GOT3 (cell line): ENCODE measurements at regions not wholly inside any gene's neighbourhood (a gene's known extent, or its start where the extent isn't known, plus 50 kb on each side); places are given as distances from the start of the nearest gene placed in this dataset.
"Not testable (repeated sequence)": the region's sequence is repeated elsewhere in the genome, so short reads cannot be mapped to it uniquely, and the experiment has no call there.

Experiments
- DNase-seq: peaks from one replicate; lab custom pipeline; 2025; ENCODE audit warnings: mixed read lengths; lab: John Stamatoyannopoulos, UW

DNA sequence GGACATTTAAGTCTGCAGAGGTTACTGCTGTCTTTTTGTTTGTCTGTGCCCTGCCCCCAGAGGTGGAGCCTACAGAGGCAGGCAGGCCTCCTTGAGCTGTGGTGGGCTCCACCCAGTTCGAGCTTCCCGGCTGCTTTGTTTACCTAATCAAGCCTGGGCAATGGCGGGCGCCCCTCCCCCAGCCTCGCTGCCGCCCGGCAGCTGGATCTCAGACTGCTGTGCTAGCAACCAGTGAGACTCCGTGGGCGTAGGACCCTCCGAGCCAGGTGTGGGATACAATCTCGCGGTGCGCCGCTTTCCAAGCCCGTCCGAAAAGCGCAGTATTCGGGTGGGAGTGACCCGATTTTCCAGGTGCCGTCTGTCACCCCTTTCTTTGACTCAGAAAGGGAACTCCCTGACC lies 198.4 kb upstream of the FERMT1 start:
- not testable (repeated sequence) for DNase-seq

DNA sequence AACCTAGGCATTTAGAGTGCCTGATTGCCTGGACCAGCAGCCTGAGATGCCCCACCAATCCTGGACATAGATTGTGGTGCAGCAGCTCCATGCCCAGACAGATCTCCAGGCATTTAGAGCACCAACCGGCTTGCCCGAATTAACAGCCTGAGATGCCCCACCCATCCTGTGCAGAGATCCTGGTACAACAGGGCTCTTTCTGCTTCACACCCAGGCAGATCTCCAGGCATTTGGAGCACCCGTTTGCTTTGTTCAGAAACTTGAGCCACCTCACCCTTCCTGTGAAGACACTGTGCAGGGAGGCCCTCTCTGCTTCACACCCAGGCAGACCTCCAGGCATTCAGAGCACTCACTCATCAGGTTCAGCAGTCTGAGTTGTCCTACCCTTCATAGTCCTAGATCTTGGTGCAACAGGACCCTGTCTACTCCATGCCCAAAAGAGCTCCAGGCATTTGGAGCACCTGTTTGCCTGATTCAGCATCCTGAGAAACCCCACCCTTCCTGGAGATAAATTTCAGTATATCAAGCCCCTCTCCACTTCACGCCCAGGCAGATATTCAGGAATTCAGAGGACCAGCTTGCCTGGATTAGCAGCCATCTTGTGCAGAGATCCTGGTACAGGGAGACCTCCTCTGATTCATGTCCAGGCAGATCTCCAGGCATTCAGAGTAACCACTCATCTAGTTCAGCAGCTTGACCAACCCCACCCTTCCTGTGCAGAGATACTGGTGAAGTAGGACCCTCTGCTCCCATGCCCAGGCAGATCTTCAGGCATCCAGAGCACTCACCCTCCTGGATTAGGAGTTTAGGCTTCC lies 189.2 kb upstream of the FERMT1 start:
- DNase-seq, result no peak

DNA sequence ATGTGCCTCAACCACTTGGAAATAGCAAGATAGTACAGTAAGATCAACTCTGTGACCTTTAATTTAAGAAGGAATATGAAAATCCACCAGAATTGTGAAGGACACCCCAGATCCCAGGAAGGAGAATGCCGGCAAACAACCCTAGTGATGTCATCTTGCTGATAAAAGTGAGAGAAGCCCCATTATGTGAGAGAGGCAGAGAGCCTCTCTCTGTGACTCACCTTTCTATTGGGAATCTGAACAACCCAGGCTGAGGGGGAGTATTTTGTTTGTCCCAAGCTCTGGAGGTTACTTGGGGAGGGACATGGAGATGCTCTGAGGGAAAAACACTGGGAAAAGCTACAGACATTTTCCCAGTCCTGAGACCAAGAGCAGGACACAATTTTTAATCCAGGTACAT lies 188.3 kb upstream of the FERMT1 start:
- DNase-seq, result no peak

DNA sequence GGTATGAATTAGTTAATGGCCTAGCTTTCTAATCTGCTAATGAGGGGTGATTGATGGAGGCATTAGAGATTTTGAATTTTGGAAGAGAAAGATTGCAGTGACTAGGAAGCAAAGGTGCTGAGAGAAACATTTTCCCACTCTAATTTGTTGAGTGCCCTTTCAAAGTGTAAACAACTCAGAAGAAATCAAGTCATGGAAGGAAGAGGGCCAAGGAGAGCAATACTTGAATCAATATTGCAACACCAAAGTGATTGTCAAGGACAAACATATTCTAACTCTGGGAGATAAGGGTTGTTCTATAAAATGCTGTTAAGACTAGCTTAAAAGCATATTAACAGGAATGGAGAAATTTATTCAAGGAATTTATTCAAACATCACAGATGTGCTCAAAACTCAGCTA lies 182.7 kb upstream of the FERMT1 start:
- no peak for DNase-seq

DNA sequence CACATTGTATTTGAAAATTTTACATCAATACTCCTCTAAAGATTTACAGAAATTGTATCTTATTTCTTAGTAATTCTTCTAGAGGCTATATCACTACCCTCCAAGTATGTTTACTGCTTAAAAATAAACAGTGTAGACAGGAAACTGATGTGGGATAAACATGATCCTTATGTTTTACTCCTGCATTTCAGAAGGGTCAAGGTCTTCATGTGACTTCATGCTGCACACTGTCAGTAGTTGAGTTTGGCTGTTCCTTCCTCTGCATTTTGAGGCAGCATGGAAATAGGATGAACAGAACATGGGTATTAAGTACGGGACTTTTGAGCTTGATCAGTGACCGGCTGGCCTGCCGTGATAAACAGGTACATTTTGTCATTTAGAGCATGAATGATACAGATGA lies 179.2 kb upstream of the FERMT1 start:
- no peak for DNase-seq

DNA sequence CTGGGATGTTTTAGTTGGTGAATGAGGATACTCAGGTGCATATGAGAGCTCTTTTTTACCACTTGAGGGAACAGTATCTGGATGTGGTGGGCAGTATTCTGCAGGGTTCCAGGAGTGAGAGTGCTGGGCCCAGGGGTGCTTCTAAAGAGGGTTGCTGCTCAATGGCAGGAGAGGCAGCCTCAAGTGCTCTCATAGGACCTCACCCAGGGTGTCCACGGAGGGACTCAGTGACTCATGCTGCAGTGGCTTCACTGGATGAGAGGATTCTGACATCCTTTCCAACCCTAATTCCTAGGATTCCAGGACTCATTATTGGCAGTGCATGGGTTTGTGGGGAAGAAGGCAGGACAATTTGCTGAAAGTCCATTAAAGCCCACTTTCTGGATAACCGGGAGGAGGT lies 176.6 kb upstream of the FERMT1 start:
- no peak for DNase-seq

DNA sequence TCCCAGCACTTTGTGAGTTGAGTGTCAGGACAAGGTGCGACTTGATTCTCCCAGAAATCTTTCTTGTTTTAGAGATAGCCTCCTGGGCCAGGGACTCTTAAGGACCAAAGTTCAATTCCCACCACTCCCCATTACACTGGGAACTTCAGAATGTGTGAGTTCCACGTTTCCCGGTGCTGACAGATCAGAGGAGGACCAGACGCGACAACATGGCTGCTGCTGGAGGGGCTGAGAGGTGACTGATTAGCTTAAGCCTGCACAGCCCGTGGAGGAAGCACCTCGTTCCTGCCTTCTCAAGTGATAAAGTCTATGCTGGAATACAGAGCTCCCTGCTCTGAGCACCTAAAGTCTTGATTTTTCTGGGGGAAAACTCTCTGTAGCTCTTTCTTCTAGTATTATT lies 175.2 kb upstream of the FERMT1 start:
- no peak for DNase-seq

DNA sequence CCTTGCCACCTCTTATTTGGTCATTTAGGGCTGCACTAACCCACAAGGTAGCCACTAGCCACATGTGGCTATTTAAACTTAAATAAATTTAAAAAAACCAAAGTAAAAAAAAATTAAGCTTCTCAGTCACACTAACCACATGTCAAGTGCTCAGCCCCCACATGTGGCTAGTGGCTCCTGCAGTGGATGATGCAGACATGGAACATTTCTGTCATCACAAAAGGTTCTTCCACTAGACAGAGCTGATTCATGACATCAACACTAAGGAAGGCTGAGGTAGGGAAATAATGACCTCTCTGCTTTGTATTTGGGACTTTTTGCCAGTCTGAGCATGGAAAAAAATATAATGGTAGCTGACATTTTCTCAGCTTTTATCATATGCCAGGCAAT lies 173.0 kb upstream of the FERMT1 start:
- DNase-seq, result no peak

DNA sequence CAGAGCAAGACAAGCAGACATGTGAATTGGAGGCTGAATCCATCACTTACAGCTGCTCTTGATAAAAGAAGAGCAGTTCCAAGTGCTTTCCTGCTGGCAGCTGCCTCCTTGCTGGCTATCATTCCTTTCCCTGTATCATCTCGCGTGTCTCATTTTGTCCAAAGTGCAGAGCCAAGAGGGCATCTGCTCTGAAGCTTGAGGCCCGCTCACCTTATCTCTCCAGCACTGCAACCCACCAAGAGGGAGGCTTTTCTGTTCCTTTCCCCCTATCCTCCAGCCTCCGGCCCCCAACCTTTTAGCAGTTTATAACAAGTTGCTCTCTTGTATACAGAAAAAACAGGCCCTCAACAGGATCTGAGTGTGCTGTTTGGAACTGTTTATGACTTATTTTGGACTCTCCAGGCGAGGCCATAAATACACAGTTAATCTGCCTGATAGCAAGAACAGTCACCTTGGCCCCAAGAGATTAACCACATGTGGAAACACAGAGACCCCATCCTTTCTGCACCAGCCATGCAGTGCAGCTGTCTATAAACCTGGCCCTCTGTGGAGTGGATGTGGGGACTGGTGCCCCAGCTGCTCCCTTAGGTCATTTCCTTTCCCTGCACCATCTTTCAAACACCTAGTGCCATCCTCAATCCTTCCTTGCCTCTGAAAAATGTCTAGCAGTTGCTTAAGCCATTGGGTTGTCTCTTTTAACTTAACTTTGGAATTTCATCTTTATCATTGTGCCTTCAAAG lies 172.5 kb upstream of the FERMT1 start:
- DNase-seq, result no peak

DNA sequence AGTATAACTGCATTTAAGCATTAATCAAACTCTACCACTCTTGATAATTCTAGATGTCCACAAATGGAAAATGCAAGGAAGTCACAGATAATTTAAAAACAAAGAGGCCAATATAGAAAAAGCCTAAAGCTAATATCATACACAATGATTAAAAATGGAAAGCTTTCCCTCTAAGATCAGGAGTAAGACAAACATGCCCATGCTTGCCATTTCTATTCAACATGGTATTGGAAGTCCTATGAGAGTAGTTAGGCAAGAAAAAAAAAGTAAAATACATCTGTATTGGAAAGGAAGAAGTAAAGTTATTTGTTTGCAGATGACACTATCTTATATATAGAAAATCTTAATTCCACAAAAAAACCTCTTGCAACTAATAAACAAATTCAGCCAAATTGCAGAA lies 164.6 kb upstream of the FERMT1 start:
- no peak for DNase-seq

DNA sequence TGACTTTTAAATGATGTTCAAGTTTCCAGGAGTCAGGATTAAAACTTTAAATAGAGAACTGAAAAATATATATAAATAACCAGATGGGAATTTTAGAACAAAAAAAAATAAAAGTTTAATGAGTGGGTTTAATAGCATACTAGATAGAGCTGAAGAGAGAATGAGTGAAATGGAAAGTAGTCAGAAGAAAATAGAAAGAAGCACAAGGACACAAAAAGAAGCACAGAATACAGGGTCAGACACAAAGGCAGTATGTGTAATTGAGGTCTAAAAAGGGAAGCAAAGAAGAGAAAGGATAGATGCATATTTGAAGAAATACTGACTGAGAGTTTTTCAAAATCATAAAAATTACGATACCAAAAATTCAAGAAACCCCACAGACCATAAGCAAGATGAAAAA lies 159.8 kb upstream of the FERMT1 start:
- DNase-seq, result no peak

DNA sequence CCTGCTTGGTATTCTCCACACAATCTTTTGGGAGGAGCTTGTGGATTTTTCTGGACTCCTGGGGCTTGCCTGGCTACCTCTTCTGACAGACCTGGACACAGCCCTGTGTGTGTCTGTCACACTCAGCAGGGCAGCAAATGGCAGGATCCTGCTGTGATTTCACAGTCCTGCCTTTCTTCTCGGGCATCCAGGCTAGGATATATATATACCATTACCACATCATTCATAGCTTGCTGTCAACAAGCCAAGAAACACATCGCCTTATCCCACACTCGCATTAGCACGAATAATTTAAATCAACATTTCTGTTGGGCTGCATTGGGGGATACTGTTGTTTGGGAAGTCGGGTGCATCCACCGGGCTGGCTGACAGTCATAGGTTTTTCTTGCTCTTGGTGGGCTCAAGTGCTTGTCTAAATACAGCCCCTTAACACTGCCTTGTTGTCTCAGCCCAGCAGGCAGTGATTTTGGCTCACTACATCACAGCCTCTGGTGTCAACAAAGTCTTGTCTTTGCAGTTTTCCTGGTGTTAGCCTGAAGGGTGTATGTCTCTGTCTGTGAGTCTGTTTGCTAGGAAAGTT lies 154.9 kb upstream of the FERMT1 start:
- DNase-seq, result no peak

DNA sequence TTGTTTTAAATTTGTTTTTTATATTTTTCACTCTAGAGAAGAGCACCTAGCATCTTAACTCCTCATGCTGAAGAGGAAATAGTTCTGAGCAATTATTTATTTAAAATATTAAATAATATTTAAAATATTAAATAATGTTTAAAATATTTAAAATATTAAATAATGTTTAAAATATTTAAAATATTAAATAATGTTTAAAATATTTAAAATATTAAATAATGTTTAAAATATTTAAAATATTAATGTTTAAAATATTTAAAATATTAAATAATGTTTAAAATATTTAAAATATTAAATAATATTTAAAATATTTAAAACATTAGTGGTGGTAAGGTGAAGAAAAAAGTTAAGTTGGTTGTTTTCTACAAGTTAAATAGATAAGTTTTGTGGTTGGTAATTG lies 147.6 kb upstream of the FERMT1 start:
- not testable (repeated sequence) for DNase-seq

DNA sequence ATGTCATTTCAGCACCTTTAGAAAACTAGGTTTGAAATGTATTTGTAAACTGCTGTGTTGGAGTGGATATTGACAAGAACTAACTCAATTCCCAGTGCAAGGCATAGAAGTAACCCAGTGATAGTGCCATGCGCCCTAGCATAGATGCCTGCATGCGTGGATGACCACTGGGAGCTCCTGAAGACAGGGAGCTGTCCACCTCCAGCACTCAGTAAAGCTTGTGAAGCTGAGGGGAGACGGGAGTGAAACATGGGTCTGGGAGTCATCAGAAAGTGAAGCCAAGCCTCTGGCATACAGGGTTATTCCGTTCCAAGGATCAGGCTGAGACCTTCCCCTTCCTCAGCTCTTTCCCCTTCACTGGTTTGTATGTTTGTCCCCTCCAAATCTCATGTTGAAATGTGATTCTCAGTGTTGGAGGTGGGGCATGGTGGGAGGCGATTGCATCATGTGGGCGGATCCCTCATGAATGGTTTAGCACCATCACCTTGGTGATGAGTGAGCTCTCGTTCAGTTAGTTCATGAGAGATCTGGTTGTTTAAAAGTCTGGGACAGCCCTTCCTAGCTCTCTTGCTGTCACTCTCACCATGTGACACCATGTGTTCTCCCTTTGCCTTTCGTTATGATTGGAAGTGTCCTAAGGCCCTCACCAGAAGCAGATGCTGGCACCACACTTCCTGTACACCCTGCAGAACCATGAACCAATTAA lies 146.5 kb upstream of the FERMT1 start:
- no peak for DNase-seq

DNA sequence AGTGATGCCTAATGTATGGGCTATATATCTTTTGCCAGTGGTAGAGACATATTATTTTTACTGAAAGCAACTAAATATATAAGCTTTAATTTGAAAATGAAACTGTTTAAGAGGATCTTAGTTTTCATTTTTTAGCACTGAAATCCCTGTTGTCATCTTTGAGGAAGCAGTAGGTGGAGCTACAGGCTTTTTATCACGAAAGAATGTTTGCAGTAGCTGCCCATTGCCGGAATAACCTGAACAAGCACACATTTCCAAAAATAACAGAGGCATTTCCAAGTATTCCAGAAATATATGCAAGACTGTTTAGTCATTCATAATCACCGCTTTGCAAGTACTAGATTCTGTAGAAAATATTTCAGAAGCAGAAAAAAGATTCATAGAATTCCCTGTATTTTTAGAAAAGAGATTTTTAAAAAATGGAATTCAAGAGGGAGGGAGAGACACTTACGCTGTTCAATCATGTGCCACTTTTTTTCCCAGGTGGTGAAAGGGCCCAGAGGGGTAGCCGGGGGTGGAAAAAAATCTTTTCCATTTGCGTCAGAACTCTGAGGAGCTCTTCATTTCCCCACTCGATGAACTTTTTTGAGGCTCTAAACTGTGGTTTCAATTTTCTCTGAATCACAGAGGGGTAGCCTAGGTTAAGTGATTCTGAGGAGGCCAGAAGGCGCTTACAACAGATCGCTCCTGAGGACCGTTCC lies 142.5 kb upstream of the FERMT1 start:
- DNase-seq, result peak; percentile 23

DNA sequence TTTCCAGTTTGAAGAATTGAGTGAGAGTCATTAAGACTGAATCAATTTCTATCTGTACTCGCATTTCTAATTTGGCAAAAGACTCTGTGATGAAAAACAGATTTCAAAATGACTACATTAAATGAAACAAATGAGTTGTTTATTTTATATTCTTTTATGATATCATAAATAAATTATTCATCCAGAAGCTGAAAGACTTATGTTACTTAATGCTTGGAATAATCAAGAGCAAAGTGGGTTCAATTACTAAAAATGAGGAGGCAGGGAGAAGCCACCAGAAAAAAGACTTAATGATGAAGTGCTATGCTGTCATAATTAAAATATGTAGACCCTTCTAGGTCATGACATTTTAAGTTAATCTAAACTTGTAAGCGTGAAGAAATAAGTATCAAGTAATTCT lies 130.6 kb upstream of the FERMT1 start:
- no peak for DNase-seq

DNA sequence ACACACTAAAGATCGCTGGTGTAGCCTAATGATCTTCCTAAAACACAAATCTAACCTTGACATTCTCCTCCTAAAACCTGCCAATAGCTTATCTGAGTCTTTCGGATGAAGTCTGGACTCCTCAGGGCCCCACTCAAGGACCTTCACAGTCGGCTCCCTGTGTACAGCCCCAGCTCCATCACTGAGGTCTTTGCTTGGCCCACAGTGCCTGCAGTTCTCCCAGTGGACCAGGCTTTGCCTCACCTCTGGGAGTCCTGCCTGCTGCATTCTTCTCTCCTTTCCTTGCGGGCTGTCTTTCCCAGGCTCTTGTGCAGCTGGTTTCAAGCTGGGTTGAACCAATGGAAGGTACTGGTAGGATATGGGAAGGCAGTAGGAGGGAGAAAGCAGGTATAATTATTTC lies 122.6 kb upstream of the FERMT1 start:
- no peak for DNase-seq

DNA sequence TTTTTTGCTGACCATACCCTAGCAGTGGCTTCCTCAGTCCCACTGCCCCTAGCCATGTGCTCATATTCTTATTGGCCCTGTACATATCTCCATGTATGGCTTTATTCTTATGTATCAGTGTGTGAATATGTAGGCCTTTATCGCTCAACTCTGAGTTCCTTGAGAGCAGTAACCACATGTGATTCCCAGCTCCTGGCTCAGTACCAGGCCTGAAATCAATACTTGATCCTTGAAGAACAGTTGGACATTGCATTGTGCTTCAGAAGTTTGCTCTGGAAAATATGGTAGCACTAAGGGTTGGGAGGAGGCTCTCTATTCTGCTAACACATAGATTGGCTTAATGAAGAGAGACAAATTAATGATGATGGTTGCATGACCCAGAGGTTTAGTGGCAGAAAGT lies 118.8 kb upstream of the FERMT1 start:
- DNase-seq, result no peak

DNA sequence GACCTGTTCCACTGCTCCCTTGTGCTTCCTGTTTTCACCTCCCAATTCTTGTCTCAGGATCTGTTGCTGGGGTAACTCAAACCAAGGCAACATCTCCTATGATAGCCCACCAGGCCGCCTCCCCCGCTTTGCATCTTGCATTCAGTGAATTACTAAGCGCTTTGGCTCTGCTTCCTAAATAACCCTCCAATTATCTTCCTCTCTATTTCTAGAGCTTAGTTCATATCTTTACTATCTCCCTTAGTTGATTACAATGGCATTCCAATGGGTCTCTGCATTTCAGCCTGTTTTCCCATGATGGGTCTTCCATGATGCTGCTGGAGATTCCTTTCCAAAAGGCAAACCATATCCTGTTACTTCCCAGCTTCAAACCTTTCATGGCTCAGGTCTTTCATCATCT lies 117.2 kb upstream of the FERMT1 start:
- DNase-seq, result no peak

DNA sequence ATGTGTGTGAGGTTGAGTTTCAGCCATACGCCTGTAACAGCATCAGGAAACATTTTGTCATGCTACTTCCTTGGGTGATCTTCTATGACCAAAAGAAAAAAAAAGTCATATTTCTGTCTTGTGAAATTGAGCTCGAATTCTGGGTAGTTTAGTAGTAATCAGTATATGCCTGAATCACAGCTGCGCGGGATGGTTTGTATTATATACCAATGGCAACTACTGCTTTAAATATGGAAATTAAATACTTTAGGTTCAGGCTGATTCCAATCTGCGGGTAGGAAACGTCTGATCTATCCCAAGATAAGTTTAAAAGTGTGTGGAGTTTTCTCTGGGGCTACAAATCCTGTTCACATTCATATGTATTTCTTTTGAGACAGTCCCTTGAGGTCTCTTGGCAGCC lies 115.6 kb upstream of the FERMT1 start:
- no peak for DNase-seq

DNA sequence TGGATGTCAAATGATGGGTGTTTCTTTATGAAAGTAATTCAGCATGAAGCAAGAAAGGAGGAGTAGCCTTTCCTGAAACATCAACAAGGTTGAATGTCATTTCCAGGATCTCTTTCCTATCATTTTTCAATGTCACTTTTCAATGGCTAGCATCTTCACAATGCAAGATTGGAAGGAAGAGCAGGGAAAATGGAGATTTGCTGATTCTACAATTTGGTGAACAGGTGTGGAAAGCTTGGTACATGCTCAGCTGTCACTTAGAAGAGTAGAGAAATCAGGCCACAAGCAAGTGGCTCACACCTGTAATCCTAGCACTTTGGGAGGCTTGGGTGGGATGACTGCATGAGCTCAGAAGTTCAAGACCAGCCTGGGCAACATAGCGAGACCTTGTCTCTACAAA lies 112.7 kb upstream of the FERMT1 start:
- no peak for DNase-seq

DNA sequence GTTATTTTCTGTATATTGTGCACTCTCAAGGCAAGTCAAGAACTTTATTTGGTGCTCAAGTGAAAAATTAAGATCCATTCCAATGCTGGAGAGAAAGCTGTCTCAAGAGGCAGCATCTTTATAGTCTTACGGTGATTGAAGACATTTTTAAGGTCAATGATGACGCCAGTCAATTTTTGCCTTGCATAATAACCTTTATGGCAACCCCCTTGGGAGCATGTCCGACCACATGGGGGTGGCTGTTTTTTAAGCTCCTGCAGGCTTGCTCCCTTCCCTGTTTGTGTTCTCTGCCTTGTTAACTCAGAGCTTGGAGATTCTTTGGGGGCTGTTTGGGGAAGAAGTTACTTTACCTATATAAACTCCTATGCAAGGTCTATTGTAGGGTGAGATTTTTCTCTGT lies 109.6 kb upstream of the FERMT1 start:
- DNase-seq, result no peak
